ENCODE measurements at regions not wholly inside any gene's neighbourhood (a gene's known extent, or its start where the extent isn't known, plus 50 kb on each side); places are given as distances from the start of the nearest gene placed in this dataset.
A peak's percentile ranks its signal among the peaks of the same experiment; 100 is the strongest.

GRCh38 chrX:79645749-79646148, 278.6 kb upstream of the ITM2A start:
- Mint-ChIP-seq H3K4me1 (no peaks in the 10 kb centered on the region), H3K36me3 (no peaks in the 10 kb centered on the region), H3K27me3 (no peaks in the 10 kb centered on the region), H3K4me3 (no peak overlapping the region), H3K27ac (no peak overlapping the region), H3K9me3 (peaks cover 0 to 2% (median 0%) of the 10 kb centered on the region in 3 donors)

DNA sequence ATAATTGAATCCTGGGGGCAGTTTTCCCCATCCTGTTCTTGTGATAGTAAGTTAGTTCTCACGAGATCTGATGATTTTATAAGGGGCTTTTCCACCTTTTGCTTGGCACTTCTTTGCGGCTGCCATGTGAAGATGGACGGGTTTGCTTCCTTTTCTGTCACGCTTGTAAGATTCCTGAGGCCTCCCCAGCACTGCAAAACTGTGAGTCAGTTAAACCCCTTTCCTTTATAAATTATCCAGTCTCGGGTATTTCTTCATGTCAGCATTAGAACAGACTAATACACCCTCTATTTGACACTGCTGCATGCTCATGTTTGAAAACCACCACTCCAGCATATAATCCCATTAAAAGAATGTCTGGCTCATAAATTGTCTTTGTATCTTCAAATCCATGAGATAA, 264.4 kb upstream of the ITM2A start:
- no peaks in the 10 kb centered on the region for H3K9me3 Mint-ChIP-seq
- no peaks in the 10 kb centered on the region for H3K27me3 Mint-ChIP-seq
- no peaks in the 10 kb centered on the region for H3K36me3 Mint-ChIP-seq
- H3K4me1 Mint-ChIP-seq = peaks cover 9 to 20% (median 9%) of the 10 kb centered on the region in 3 donors
- peak overlapping the region in 2 of 4 donors; percentile 44 to 46 for H3K4me3 Mint-ChIP-seq
- H3K27ac Mint-ChIP-seq = no peak overlapping the region

DNA sequence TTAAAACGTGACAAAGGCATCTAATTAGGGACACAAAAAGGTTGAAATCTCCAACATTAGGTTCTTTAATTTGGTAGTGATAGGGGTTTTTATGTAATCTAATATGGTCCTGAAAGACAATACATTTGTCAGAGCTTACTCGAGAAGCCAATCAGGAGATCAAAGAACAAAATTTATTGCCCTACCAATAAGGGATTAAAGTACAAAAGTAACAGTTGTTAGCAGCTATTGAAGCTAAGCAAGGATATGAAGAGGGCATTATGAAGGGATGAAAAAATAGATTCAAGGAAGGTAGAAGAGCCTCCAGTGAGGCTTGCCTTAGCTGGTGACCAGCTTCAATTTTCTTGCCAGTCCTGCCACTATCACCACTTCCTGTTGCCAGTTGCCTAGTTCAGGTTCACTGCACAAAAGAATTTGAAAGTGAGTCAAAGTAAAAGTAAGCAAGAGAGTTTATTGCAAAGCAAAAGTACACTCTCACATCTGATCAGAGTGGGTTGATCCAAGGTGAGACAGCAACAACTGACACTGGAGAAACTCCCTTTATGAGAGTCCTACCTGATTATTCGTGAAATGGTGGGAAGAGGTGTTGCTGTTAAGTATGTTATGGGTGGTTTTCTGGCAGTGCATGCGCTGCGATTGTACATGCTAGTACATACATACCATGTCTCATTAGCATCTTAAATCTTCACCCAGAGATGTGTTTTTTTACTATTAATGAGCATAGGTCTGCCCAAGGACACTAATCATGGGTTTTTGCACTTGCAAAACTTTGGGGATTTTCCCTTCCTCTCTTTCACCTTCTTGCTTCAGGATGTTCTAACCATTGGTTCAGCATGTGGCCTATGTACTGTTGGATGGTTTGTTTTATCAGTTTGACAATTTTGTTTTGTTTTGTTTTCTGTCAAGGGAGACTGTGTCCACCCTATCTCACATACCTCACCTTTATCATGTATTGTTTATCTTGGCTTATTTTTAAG, 263.2 kb upstream of the ITM2A start:
- H3K9me3 Mint-ChIP-seq = no peaks in the 10 kb centered on the region

GRCh38 chrX:79623098-79623762, 256.1 kb upstream of the ITM2A start:
- Mint-ChIP-seq H3K27ac (no peak overlapping the region), H3K36me3 (no peaks in the 10 kb centered on the region), H3K9me3 (no peaks in the 10 kb centered on the region), H3K27me3 (peaks cover 1% of the 10 kb centered on the region), H3K4me3 (no peak overlapping the region), H3K4me1 (peaks cover 0 to 3% (median 2%) of the 10 kb centered on the region in 3 donors)

More for the DNA sequence above, 263.2 kb upstream of the ITM2A start:
- Mint-ChIP-seq H3K4me3 (peak overlapping the region in 1 of 4 donors; percentile 41), H3K27ac (no peak overlapping the region), H3K4me1 (peaks cover 9 to 20% (median 9%) of the 10 kb centered on the region in 3 donors), H3K36me3 (no peaks in the 10 kb centered on the region), H3K27me3 (no peaks in the 10 kb centered on the region)

DNA sequence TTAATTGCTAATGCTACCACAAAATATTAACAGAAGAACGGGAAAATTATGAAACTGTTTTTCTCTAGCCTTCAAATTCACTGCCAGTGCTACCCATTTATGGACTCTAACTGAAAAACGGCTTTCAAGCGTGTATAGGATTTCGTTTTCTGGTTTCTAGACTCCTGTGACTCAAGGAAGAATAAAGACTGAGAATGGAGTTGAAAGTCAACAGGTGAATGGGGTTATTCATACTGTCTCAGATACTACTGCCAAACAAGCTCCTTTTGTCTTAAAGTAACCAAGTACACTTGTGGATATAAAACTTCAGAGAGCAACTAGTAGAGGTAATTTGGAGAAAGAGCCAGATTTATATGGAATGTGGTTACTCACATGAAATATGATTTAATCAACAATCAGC, 251.1 kb upstream of the ITM2A start:
- peaks cover 2% of the 10 kb centered on the region for H3K36me3 Mint-ChIP-seq
- no peak overlapping the region for H3K4me3 Mint-ChIP-seq
- H3K9me3 Mint-ChIP-seq = no peaks in the 10 kb centered on the region
- H3K27me3 Mint-ChIP-seq = peaks cover 2% of the 10 kb centered on the region
- H3K27ac Mint-ChIP-seq = no peak overlapping the region
- H3K4me1 Mint-ChIP-seq = no peaks in the 10 kb centered on the region

- H3K4me3 Mint-ChIP-seq = no peak overlapping the region
- H3K27ac Mint-ChIP-seq = no peak overlapping the region
- no peaks in the 10 kb centered on the region for H3K9me3 Mint-ChIP-seq
- H3K4me1 Mint-ChIP-seq = no peaks in the 10 kb centered on the region
- no peaks in the 10 kb centered on the region for H3K27me3 Mint-ChIP-seq
- H3K36me3 Mint-ChIP-seq = no peaks in the 10 kb centered on the region
Observed at GRCh38 chrX:79604364-79604763, 237.2 kb upstream of the ITM2A start.

GRCh38 chrX:79601341-79602131, 234.4 kb upstream of the ITM2A start:
- Mint-ChIP-seq H3K4me1 (no peaks in the 10 kb centered on the region), H3K9me3 (no peaks in the 10 kb centered on the region), H3K27ac (no peak overlapping the region), H3K27me3 (no peaks in the 10 kb centered on the region), H3K36me3 (no peaks in the 10 kb centered on the region), H3K4me3 (peak overlapping the region in 1 of 4 donors; percentile 65)

DNA sequence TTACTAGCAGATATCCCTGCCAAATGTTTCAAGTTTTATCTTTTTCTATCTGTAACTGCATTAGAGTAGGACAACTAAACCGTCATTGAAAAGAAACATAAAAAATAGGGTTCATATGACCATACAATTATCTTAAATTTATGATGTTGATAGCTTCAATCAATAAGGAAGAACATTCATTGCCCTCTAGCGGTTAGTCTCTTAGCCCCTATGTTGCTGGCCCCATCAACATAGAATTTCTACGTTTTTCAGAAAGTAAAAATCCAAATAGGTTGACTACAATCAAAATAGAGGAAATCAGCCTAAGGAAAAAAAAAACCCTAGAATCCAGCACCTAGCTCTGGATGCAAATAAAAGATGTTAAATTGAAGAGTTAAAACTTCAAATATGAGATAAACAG, 225.1 kb upstream of the ITM2A start:
- peaks cover 0 to 2% (median 0%) of the 10 kb centered on the region in 3 donors for H3K9me3 Mint-ChIP-seq
- H3K4me3 Mint-ChIP-seq = no peak overlapping the region
- H3K27me3 Mint-ChIP-seq = peaks cover 13% of the 10 kb centered on the region
- H3K27ac Mint-ChIP-seq = no peak overlapping the region
- H3K36me3 Mint-ChIP-seq = no peaks in the 10 kb centered on the region
- peaks cover 0 to 1% (median 0%) of the 10 kb centered on the region in 3 donors for H3K4me1 Mint-ChIP-seq

DNA sequence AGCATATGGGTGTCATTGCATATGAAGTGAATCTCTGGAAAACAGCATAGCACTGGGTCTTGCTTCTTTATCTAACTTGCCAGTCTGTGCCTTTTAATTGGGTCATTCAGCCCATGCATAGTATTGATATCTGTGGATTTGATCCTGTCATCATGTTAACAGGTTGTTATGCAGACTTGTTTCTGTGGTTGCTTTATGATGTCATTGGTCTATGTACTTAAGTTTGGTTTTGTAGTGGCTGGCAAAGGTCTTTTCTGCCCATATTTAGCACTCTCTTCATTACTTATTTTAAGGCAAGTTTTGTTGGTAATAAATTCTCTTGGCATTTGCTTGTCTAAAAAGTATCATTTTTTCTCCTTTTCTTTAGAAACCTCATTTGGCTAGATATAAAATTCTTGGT, 221.1 kb upstream of the ITM2A start:
- Mint-ChIP-seq H3K27ac (no peak overlapping the region), H3K4me3 (no peak overlapping the region), H3K9me3 (peaks cover 2 to 5% (median 3%) of the 10 kb centered on the region in 3 donors), H3K36me3 (no peaks in the 10 kb centered on the region), H3K27me3 (peaks cover 11% of the 10 kb centered on the region), H3K4me1 (peaks cover 0 to 1% (median 0%) of the 10 kb centered on the region in 3 donors)

DNA sequence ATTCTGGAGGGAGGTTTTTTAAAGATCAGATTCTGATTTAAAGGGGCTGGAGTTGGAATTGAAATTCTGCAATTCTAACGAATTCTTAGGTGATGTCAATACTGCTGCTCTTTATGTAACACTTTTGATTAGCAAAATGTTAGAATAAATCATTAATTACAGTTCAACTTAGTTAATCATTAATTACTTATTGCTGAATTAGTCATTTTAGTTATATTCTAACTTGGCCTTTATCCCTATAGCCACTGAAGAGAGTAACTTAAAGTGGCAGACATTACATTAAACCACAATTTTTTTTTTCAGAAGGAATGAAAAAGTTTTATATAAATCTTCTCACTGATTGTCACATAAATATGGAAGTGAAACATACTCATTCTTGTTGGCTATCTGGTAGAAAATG, 206.6 kb upstream of the ITM2A start:
- no peaks in the 10 kb centered on the region for H3K27me3 Mint-ChIP-seq
- no peaks in the 10 kb centered on the region for H3K36me3 Mint-ChIP-seq
- H3K9me3 Mint-ChIP-seq = peaks cover 0 to 6% (median 4%) of the 10 kb centered on the region in 3 donors
- no peak overlapping the region for H3K4me3 Mint-ChIP-seq
- no peaks in the 10 kb centered on the region for H3K4me1 Mint-ChIP-seq
- H3K27ac Mint-ChIP-seq = no peak overlapping the region

DNA sequence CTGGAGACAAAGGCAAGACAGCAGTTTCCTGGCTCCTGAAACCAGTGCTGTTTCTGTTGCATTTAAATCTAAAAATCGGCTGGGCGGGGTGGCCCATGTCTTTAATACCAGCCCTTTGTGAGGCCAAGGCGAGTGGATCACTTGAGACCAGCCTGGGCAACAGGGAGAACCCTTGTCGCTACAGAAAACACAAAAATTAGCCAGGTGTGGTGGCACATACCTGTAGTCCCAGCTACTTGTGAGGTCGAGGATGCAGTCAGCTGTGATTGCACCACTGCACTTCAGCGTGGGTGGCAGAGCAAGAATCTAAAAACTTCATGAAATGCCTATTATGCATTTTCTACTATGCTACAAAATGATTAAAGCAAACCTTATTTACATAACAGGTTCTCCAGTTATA, 205.4 kb upstream of the ITM2A start:
- Mint-ChIP-seq H3K4me3 (no peak overlapping the region), H3K36me3 (no peaks in the 10 kb centered on the region), H3K4me1 (no peaks in the 10 kb centered on the region), H3K9me3 (peaks cover 0 to 13% (median 5%) of the 10 kb centered on the region in 3 donors), H3K27me3 (no peaks in the 10 kb centered on the region), H3K27ac (no peak overlapping the region)

DNA sequence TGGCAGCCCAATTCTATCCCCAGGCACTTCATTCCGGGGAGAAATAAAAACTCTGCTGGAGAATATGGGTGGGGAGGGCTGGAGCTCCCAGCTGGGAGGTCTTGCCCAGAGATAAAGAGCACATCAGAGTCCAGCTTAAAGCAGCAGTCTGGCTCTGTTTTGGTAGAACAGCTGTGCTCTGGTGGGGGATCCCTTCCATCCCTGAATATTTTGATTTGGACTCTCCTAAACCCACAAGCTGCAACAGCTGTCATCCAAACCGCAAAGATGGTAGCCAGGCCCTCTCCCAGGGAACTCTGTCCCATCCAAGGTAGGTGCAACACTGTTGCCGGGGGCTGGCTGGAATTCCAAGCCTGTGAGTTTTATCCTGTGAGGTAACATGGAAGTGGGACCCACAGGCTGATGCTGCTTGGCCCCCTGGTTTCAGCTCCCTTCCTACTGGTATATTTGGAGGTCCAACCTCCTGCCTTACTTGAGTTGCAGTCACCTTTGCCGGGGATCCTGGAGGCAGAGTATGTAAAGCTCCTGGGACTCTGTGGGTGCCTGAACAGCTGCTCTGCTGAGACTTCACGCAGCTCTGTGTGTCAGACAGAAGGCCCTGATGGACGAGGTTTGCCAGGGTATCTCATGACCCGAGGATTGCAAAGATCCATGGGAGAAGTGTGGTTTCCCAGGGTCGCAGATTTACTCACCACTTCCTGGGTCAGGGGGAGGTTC, 203.5 kb upstream of the ITM2A start:
- Mint-ChIP-seq H3K27ac (no peak overlapping the region), H3K36me3 (no peaks in the 10 kb centered on the region), H3K4me3 (no peak overlapping the region), H3K4me1 (peaks cover 0 to 2% (median 0%) of the 10 kb centered on the region in 3 donors), H3K9me3 (peaks cover 0 to 17% (median 5%) of the 10 kb centered on the region in 3 donors), H3K27me3 (no peaks in the 10 kb centered on the region)

GRCh38 chrX:79568309-79568708, 201.2 kb upstream of the ITM2A start:
- Mint-ChIP-seq H3K4me1 (peaks cover 0 to 2% (median 0%) of the 10 kb centered on the region in 3 donors), H3K27me3 (no peaks in the 10 kb centered on the region), H3K36me3 (no peaks in the 10 kb centered on the region), H3K27ac (no peak overlapping the region), H3K9me3 (peaks cover 0 to 21% (median 5%) of the 10 kb centered on the region in 3 donors), H3K4me3 (no peak overlapping the region)

GRCh38 chrX:79564362-79564761, 197.2 kb upstream of the ITM2A start:
- H3K4me3 Mint-ChIP-seq = no peak overlapping the region
- H3K27ac Mint-ChIP-seq = no peak overlapping the region
- H3K27me3 Mint-ChIP-seq = no peaks in the 10 kb centered on the region
- H3K4me1 Mint-ChIP-seq = peaks cover 0 to 2% (median 0%) of the 10 kb centered on the region in 3 donors
- H3K9me3 Mint-ChIP-seq = peaks cover 0 to 21% (median 5%) of the 10 kb centered on the region in 3 donors
- H3K36me3 Mint-ChIP-seq = no peaks in the 10 kb centered on the region

All from IgD-negative memory B cell (primary cell).